H9 (cell line): ENCODE measurements at regions not wholly inside any gene's neighbourhood (a gene's known extent, or its start where the extent isn't known, plus 50 kb on each side); places are given as distances from the start of the nearest gene placed in this dataset.

ENCODE experiments used
- DNase-seq: peaks from one replicate; pipeline ENCODE4 v3.0.0-alpha.2; 2017
- H2AFZ ChIP-seq: one replicate; pipeline ENCODE4 v1.6.1; 2013; ENCODE audit warnings: mild to moderate bottlenecking, low read length, control low read depth, moderate library complexity
- H2AK5ac ChIP-seq: 2 replicates; pipeline ENCODE4 v1.6.1; 2013; ENCODE audit warnings: low read length, control low read depth, mixed read lengths; ENCODE audit not compliant: insufficient read length
- H2BK120ac ChIP-seq: one replicate; pipeline ENCODE4 v1.6.1; 2013; ENCODE audit warnings: low read depth, mild to moderate bottlenecking, low read length, control low read depth, inconsistent platforms; ENCODE audit not compliant: poor library complexity, severe bottlenecking
- H2BK12ac ChIP-seq: 2 replicates; pipeline ENCODE4 v1.6.1; 2013; ENCODE audit warnings: low read length, control low read depth, mixed read lengths, low read depth; ENCODE audit not compliant: insufficient read length
- H2BK15ac ChIP-seq: 2 replicates; pipeline ENCODE4 v1.6.1; 2013; ENCODE audit warnings: low read depth, low read length, control low read depth
- H2BK20ac ChIP-seq: one replicate; pipeline ENCODE4 v1.6.1; 2013; ENCODE audit warnings: low read depth, mild to moderate bottlenecking, low read length, control low read depth, inconsistent platforms; ENCODE audit not compliant: poor library complexity, severe bottlenecking
- H2BK5ac ChIP-seq: 2 replicates; pipeline ENCODE4 v1.6.1; 2013; ENCODE audit warnings: low read length, control low read depth, mixed read lengths; ENCODE audit not compliant: insufficient read length
- H3K14ac ChIP-seq: 2 replicates; pipeline ENCODE4 v1.6.1; 2013; ENCODE audit warnings: low read length, control low read depth; ENCODE audit not compliant: insufficient read depth
- H3K18ac ChIP-seq: 2 replicates; pipeline ENCODE4 v1.6.1; 2013; ENCODE audit warnings: low read depth, mild to moderate bottlenecking, mixed read lengths, low read length, control low read depth; ENCODE audit not compliant: insufficient read length
- H3K23ac ChIP-seq: 2 replicates; pipeline ENCODE4 v1.6.1; 2013; ENCODE audit warnings: low read length, control low read depth, mixed read lengths, low read depth; ENCODE audit not compliant: insufficient read length
- H3K23me2 ChIP-seq: 2 replicates; pipeline ENCODE4 v1.6.1; 2013; ENCODE audit warnings: low read depth, mild to moderate bottlenecking, mixed read lengths, low read length, control low read depth; ENCODE audit not compliant: insufficient read length, poor library complexity, severe bottlenecking
- H3K27ac ChIP-seq: 2 replicates; pipeline ENCODE4 v1.5.1; 2013; ENCODE audit warnings: low read length, control low read depth, mixed read lengths, low read depth; ENCODE audit not compliant: insufficient read length
- H3K27me3 ChIP-seq: 2 replicates; pipeline ENCODE4 v1.6.1; 2013; ENCODE audit warnings: low read length, control low read depth, inconsistent platforms; ENCODE audit not compliant: insufficient read depth
- H3K4ac ChIP-seq: 2 replicates; pipeline ENCODE4 v1.6.1; 2013; ENCODE audit warnings: low read depth, mild to moderate bottlenecking, control low read depth, inconsistent platforms, low read length, moderate library complexity
- H3K4me1 ChIP-seq: 2 replicates; pipeline ENCODE4 v1.6.1; 2013; ENCODE audit warnings: low read length, control low read depth, inconsistent platforms; ENCODE audit not compliant: insufficient read depth
- H3K4me2 ChIP-seq: 2 replicates; pipeline ENCODE4 v1.6.1; 2013; ENCODE audit warnings: low read length, control low read depth, mixed read lengths; ENCODE audit not compliant: insufficient read length, insufficient read depth
- H3K56ac ChIP-seq: 2 replicates; pipeline ENCODE4 v1.6.1; 2013; ENCODE audit warnings: low read depth, mild to moderate bottlenecking, mixed read lengths, low read length, control low read depth; ENCODE audit not compliant: insufficient read length
- H3K79me1 ChIP-seq: 2 replicates; pipeline ENCODE4 v1.6.1; 2013; ENCODE audit warnings: low read depth, mild to moderate bottlenecking, moderate library complexity, low read length, control low read depth, inconsistent platforms; ENCODE audit not compliant: insufficient read depth, poor library complexity, severe bottlenecking
- H3K79me2 ChIP-seq: 2 replicates; pipeline ENCODE4 v1.6.1; 2013; ENCODE audit warnings: low read length, control low read depth, inconsistent platforms; ENCODE audit not compliant: insufficient read depth
- H3K9ac ChIP-seq: 2 replicates; pipeline ENCODE4 v1.6.1; 2013; ENCODE audit warnings: low read length, control low read depth, mixed read lengths; ENCODE audit not compliant: insufficient read length; ENCODE audit errors: extremely low read depth
- H3K9me3 ChIP-seq: one replicate; pipeline ENCODE4 v1.6.1; 2013; ENCODE audit warnings: low read depth, low read length, inconsistent platforms; ENCODE audit not compliant: control insufficient read depth
- H3T11ph ChIP-seq: one replicate; pipeline ENCODE4 v1.6.1; 2013; ENCODE audit warnings: mild to moderate bottlenecking, low read length, control low read depth, inconsistent platforms
- H4K20me1 ChIP-seq: one replicate; pipeline ENCODE4 v1.6.1; 2013; ENCODE audit not compliant: control insufficient read depth, insufficient read length, insufficient read depth
- H4K5ac ChIP-seq: 2 replicates; pipeline ENCODE4 v1.6.1; 2013; ENCODE audit warnings: low read depth, mild to moderate bottlenecking, mixed read lengths, low read length, control low read depth; ENCODE audit not compliant: insufficient read length
- H4K8ac ChIP-seq: replicated peaks from 2 replicates; pipeline ENCODE4 v1.6.1; 2013; ENCODE audit warnings: low read length, control low read depth, mixed read lengths, low read depth; ENCODE audit not compliant: insufficient read length
- H4K91ac ChIP-seq: 2 replicates; pipeline ENCODE4 v1.6.1; 2013; ENCODE audit warnings: low read depth, mild to moderate bottlenecking, moderate library complexity, mixed read lengths, low read length, control low read depth; ENCODE audit not compliant: insufficient read length
- H3K27ac Mint-ChIP-seq, 3 experiments: 2 replicates in 2 of 3; 3 replicates in 1 of 3; pipeline ENCODE4 v1.8.0; 2020 to 2021; ENCODE audit warnings: mixed read lengths in 3 of 3, mild to moderate bottlenecking in 1 of 3, moderate library complexity in 1 of 3
- H3K27me3 Mint-ChIP-seq: 2 replicates; pipeline ENCODE4 v1.8.0; 2021; ENCODE audit warnings: low read depth, mild to moderate bottlenecking, moderate library complexity, mixed read lengths
- H3K36me3 Mint-ChIP-seq, 3 experiments: 2 replicates in 2 of 3; 3 replicates in 1 of 3; pipeline ENCODE4 v1.8.0; 2020 to 2021; ENCODE audit warnings: low read depth in 3 of 3, mixed read lengths in 3 of 3; ENCODE audit not compliant: insufficient read depth in 1 of 3
- H3K4me1 Mint-ChIP-seq, 2 experiments: 2 replicates each; pipeline ENCODE4 v1.8.0; 2020; ENCODE audit warnings: mixed read lengths in 2 of 2
- H3K4me3 Mint-ChIP-seq, 2 experiments: 2 replicates in 1 of 2; 3 replicates in 1 of 2; pipeline ENCODE4 v1.8.0; 2020 to 2021; ENCODE audit warnings: mild to moderate bottlenecking in 2 of 2, mixed read lengths in 2 of 2, moderate library complexity in 1 of 2
- H3K9me3 Mint-ChIP-seq, 2 experiments: 2 replicates in 1 of 2; 3 replicates in 1 of 2; pipeline ENCODE4 v1.8.0; 2020; ENCODE audit warnings: mild to moderate bottlenecking in 2 of 2, mixed read lengths in 2 of 2, moderate library complexity in 1 of 2
- CTCF ChIP-seq: fragments of 200-600 bp; sonication (generic); conservative IDR thresholded peaks from 3 replicates; pipeline ENCODE4 v1.8.0; 2021; ENCODE audit warnings: antibody characterized with exemption, mild to moderate bottlenecking
- WGBS: extraction: QIAGEN DNeasy Blood & Tissue Kit; methylation state at CpG from one replicate; pipeline ENCODE4 v1.1.7; 2013; ENCODE audit warnings: missing lambda C conversion rate, low lambda C conversion rate, mixed read lengths; ENCODE audit not compliant: insufficient read length; ENCODE audit errors: extremely low coverage; 5-methylcytosine and 5-hydroxymethylcytosine counted together

GRCh38 chr1:192263436-192263835, 53.4 kb upstream of the RGS21 start:
- DNase-seq: no peak
- H3K9me3 Mint-ChIP-seq: no peaks in the 10 kb centered on the region
- no peak overlapping the region for H3K4me2 ChIP-seq
- H3K27ac ChIP-seq: no peak overlapping the region
- no peak overlapping the region for H3K4me3 Mint-ChIP-seq
- no peak overlapping the region for H4K91ac ChIP-seq
- H3K4ac ChIP-seq: no peak overlapping the region
- H3K56ac ChIP-seq: no peak overlapping the region
- no peaks in the 10 kb centered on the region for H3K4me1 ChIP-seq
- H3K27me3 ChIP-seq: no peaks in the 10 kb centered on the region
- no peak overlapping the region for H2BK12ac ChIP-seq
- no peaks in the 10 kb centered on the region for H3K9me3 ChIP-seq
- no peak overlapping the region for H3K9ac ChIP-seq
- WGBS: no CpG with 5 or more reads among the region's 2 CpGs
- H3K23me2 ChIP-seq: no peaks in the 10 kb centered on the region
- H3T11ph ChIP-seq: no peak overlapping the region
- no peaks in the 10 kb centered on the region for H3K79me2 ChIP-seq
- H2BK20ac ChIP-seq: no peak overlapping the region
- H3K27ac Mint-ChIP-seq: peak overlapping the region in 1 of 3 experiments; percentile 7; a peak in 2 of 7 replicates
- no peak for TF ChIP-seq CTCF
- H2AK5ac ChIP-seq: no peak overlapping the region
- no peaks in the 10 kb centered on the region for H3K36me3 Mint-ChIP-seq
- H4K20me1 ChIP-seq: no peaks in the 10 kb centered on the region
- H2BK120ac ChIP-seq: no peak overlapping the region
- H2BK15ac ChIP-seq: no peak overlapping the region
- H3K23ac ChIP-seq: no peak overlapping the region
- H2AFZ ChIP-seq: no peak overlapping the region
- no peaks in the 10 kb centered on the region for H3K79me1 ChIP-seq
- H3K14ac ChIP-seq: no peak overlapping the region
- H3K18ac ChIP-seq: no peak overlapping the region
- no peaks in the 10 kb centered on the region for H3K4me1 Mint-ChIP-seq
- H3K27me3 Mint-ChIP-seq: no peaks in the 10 kb centered on the region
- no peak overlapping the region for H4K8ac ChIP-seq
- no peak overlapping the region for H4K5ac ChIP-seq
- no peak overlapping the region for H2BK5ac ChIP-seq
